Activated naive CD4-positive, alpha-beta T cell treated with Interleukin-2 at 50 U/mL for 16 hours (primary cell): ENCODE measurements at regions not wholly inside any gene's neighbourhood (a gene's known extent, or its start where the extent isn't known, plus 50 kb on each side); places are given as distances from the start of the nearest gene placed in this dataset.
"Not testable (repeated sequence)": the region's sequence is repeated elsewhere in the genome, so short reads cannot be mapped to it uniquely, and the experiment has no call there.

Experiments used
- DNase-seq: peaks from one replicate; pipeline ENCODE4 v3.0.0-alpha.2; 2020

GRCh38 chr9:19651681-19652080, 137.2 kb downstream of the SLC24A2 start:
- DNase-seq = no peak

GRCh38 chr9:19650312-19650711, 138.5 kb downstream of the SLC24A2 start:
- no peak for DNase-seq

GRCh38 chr9:19649336-19650041, 139.3 kb downstream of the SLC24A2 start:
- no peak for DNase-seq

GRCh38 chr9:19648672-19649071, 140.2 kb downstream of the SLC24A2 start:
- DNase-seq = no peak

- DNase-seq = no peak
Measured at GRCh38 chr9:19643875-19644274, 145.0 kb downstream of the SLC24A2 start.

- no peak for DNase-seq
Measured at GRCh38 chr9:19642256-19642655, 146.6 kb downstream of the SLC24A2 start.

GRCh38 chr9:19641046-19641445, 147.8 kb downstream of the SLC24A2 start:
- no peak for DNase-seq

GRCh38 chr9:19640014-19640413, 148.8 kb downstream of the SLC24A2 start:
- no peak for DNase-seq

GRCh38 chr9:19637084-19637483, 151.8 kb downstream of the SLC24A2 start:
- DNase-seq = no peak

- no peak for DNase-seq
Measured at GRCh38 chr9:19634881-19635280, 154.0 kb downstream of the SLC24A2 start.

GRCh38 chr9:19631181-19631580, 157.7 kb downstream of the SLC24A2 start:
- DNase-seq = no peak

- DNase-seq = no peak
Measured at GRCh38 chr9:19630760-19631159, 158.1 kb downstream of the SLC24A2 start.

- no peak for DNase-seq
Measured at GRCh38 chr9:19629488-19629887, 159.3 kb downstream of the SLC24A2 start.

GRCh38 chr9:19625426-19625825, 163.4 kb downstream of the SLC24A2 start:
- not testable (repeated sequence) for DNase-seq

GRCh38 chr9:19624519-19624918, 164.3 kb downstream of the SLC24A2 start:
- DNase-seq = no peak

GRCh38 chr9:19623941-19624340, 164.9 kb downstream of the SLC24A2 start:
- DNase-seq = no peak

- DNase-seq = no peak
Measured at GRCh38 chr9:19620326-19620725, 168.5 kb downstream of the SLC24A2 start.

GRCh38 chr9:19619221-19619620, 169.6 kb downstream of the SLC24A2 start:
- no peak for DNase-seq

GRCh38 chr9:19618816-19619215, 170.0 kb downstream of the SLC24A2 start:
- no peak for DNase-seq

- no peak for DNase-seq
Measured at GRCh38 chr9:19615036-19615624, 173.7 kb downstream of the SLC24A2 start.

GRCh38 chr9:19614294-19614693, 174.5 kb downstream of the SLC24A2 start:
- DNase-seq = no peak

- DNase-seq = no peak
Measured at GRCh38 chr9:19600538-19600937, 188.3 kb downstream of the SLC24A2 start.

GRCh38 chr9:19598722-19599121, 189.9 kb downstream of the ACER2 start:
- DNase-seq = no peak

GRCh38 chr9:19597176-19597575, 188.4 kb downstream of the ACER2 start:
- no peak for DNase-seq

GRCh38 chr9:19595003-19595402, 186.2 kb downstream of the ACER2 start:
- DNase-seq = no peak
